ENCODE measurements at regions not wholly inside any gene's neighbourhood (a gene's known extent, or its start where the extent isn't known, plus 50 kb on each side); places are given as distances from the start of the nearest gene placed in this dataset.

- H3K4me3 Mint-ChIP-seq (ENCODE audit: unreplicated experiment), result no peak overlapping the region
- no peak for DNase-seq
- Histone ChIP-seq H3K4me1 (no peaks in the 10 kb centered on the region; the same call in 1 of the 2 replicates), H3K36me3 (ENCODE audit: control insufficient read depth, insufficient read depth, low read length) (no peaks in the 10 kb centered on the region), H3K9me3 (no peaks in the 10 kb centered on the region), H3K4me3 (ENCODE audit: low read depth, low read length) (no peak overlapping the region), H3K27me3 (replicated peaks; ENCODE audit: control insufficient read depth, insufficient read depth, low read length) (no peaks in the 10 kb centered on the region)
- H3K4me1 Mint-ChIP-seq (ENCODE audit: low read depth, unreplicated experiment), result peaks cover 6% of the 10 kb centered on the region
- H3K27me3 Mint-ChIP-seq (ENCODE audit: insufficient read depth, unreplicated experiment), result no peaks in the 10 kb centered on the region
- ChIA-PET CTCF (no interaction called here), POLR2A (no interaction called here)
- H3K9me3 Mint-ChIP-seq (ENCODE audit: unreplicated experiment), result no peaks in the 10 kb centered on the region
- BruUV-seq (replicated peaks), result no TSS peak
- intact Hi-C loops (cut with micrococcal nuclease; ENCODE audit: unreplicated experiment), result no loop called here
- no peak for TF ChIP-seq CTCF (IDR thresholded peaks at IDR 0.05; ENCODE audit: insufficient read depth in 1 of 2, low read depth in 1 of 2, low read length in 1 of 2, severe bottlenecking in 1 of 2, unreplicated experiment in 1 of 2)
- H3K27ac Mint-ChIP-seq (ENCODE audit: unreplicated experiment), result no peak overlapping the region
- no peaks in the 10 kb centered on the region for H3K36me3 Mint-ChIP-seq (ENCODE audit: insufficient read depth, unreplicated experiment)
Measured at GRCh38 chr1:199877526-199878384, 149.8 kb upstream of the NR5A2 start.

GRCh38 chr1:199878823-199879222 lies 148.7 kb upstream of the NR5A2 start:
- H3K36me3 Mint-ChIP-seq (ENCODE audit: insufficient read depth, unreplicated experiment), result no peaks in the 10 kb centered on the region
- POLR2A ChIA-PET, result no interaction called here
- peaks cover 6% of the 10 kb centered on the region for H3K4me1 Mint-ChIP-seq (ENCODE audit: low read depth, unreplicated experiment)
- no peaks in the 10 kb centered on the region for H3K27me3 Mint-ChIP-seq (ENCODE audit: insufficient read depth, unreplicated experiment)
- no peaks in the 10 kb centered on the region for H3K36me3 ChIP-seq (ENCODE audit: control insufficient read depth, insufficient read depth, low read length)
- H3K4me3 ChIP-seq (ENCODE audit: low read depth, low read length), result no peak overlapping the region
- no peak for TF ChIP-seq CTCF (IDR thresholded peaks at IDR 0.05; ENCODE audit: insufficient read depth in 1 of 2, low read depth in 1 of 2, low read length in 1 of 2, severe bottlenecking in 1 of 2, unreplicated experiment in 1 of 2)
- intact Hi-C loops (cut with micrococcal nuclease; ENCODE audit: unreplicated experiment), result no loop called here
- no peaks in the 10 kb centered on the region; the same call in 1 of the 2 replicates for H3K4me1 ChIP-seq
- no peaks in the 10 kb centered on the region for H3K9me3 Mint-ChIP-seq (ENCODE audit: unreplicated experiment)
- no peaks in the 10 kb centered on the region for H3K27me3 ChIP-seq (replicated peaks; ENCODE audit: control insufficient read depth, insufficient read depth, low read length)
- no peak overlapping the region for H3K4me3 Mint-ChIP-seq (ENCODE audit: unreplicated experiment)
- no peak for DNase-seq
- H3K27ac Mint-ChIP-seq (ENCODE audit: unreplicated experiment), result no peak overlapping the region
- no TSS peak for BruUV-seq (replicated peaks)
- H3K9me3 ChIP-seq, result no peaks in the 10 kb centered on the region
- CTCF ChIA-PET, result no interaction called here

- intact Hi-C loops (cut with micrococcal nuclease; ENCODE audit: unreplicated experiment), result no loop called here
- Histone ChIP-seq H3K4me1 (no peaks in the 10 kb centered on the region), H3K36me3 (ENCODE audit: control insufficient read depth, insufficient read depth, low read length) (no peaks in the 10 kb centered on the region), H3K27me3 (replicated peaks; ENCODE audit: control insufficient read depth, insufficient read depth, low read length) (no peaks in the 10 kb centered on the region), H3K9me3 (no peaks in the 10 kb centered on the region), H3K4me3 (ENCODE audit: low read depth, low read length) (no peak overlapping the region)
- no TSS peak for BruUV-seq (replicated peaks)
- H3K4me1 Mint-ChIP-seq (ENCODE audit: low read depth, unreplicated experiment), result no peaks in the 10 kb centered on the region
- no peak for TF ChIP-seq CTCF (IDR thresholded peaks at IDR 0.05; ENCODE audit: insufficient read depth in 1 of 2, low read depth in 1 of 2, low read length in 1 of 2, severe bottlenecking in 1 of 2, unreplicated experiment in 1 of 2)
- CTCF ChIA-PET, result no interaction called here
- no peaks in the 10 kb centered on the region for H3K27me3 Mint-ChIP-seq (ENCODE audit: insufficient read depth, unreplicated experiment)
- POLR2A ChIA-PET, result no interaction called here
- H3K9me3 Mint-ChIP-seq (ENCODE audit: unreplicated experiment), result no peaks in the 10 kb centered on the region
- no peak overlapping the region for H3K27ac Mint-ChIP-seq (ENCODE audit: unreplicated experiment)
- no peak overlapping the region for H3K4me3 Mint-ChIP-seq (ENCODE audit: unreplicated experiment)
- no peak for DNase-seq
- H3K36me3 Mint-ChIP-seq (ENCODE audit: insufficient read depth, unreplicated experiment), result no peaks in the 10 kb centered on the region
Measured at GRCh38 chr1:199898654-199899053, 128.9 kb upstream of the NR5A2 start.

All from Caco-2 (cell line).